IgD-negative memory B cell (primary cell): ENCODE measurements at regions not wholly inside any gene's neighbourhood (a gene's known extent, or its start where the extent isn't known, plus 50 kb on each side); places are given as distances from the start of the nearest gene placed in this dataset.
"Not testable (repeated sequence)": the region's sequence is repeated elsewhere in the genome, so short reads cannot be mapped to it uniquely, and the experiment has no call there.

Experiments
- H3K27ac Mint-ChIP-seq, 3 donors: one replicate each; pipeline ENCODE4 v1.8.0; 2020 to 2022; ENCODE audit warnings: mild to moderate bottlenecking in 3 of 3, mixed read lengths in 3 of 3, moderate library complexity in 1 of 3
- H3K27me3 Mint-ChIP-seq: one replicate; pipeline ENCODE4 v1.8.0; 2021; ENCODE audit warnings: mixed read lengths
- H3K36me3 Mint-ChIP-seq: one replicate; pipeline ENCODE4 v1.8.0; 2020; ENCODE audit warnings: mild to moderate bottlenecking, mixed read lengths
- H3K4me1 Mint-ChIP-seq, 3 donors: one replicate each; pipeline ENCODE4 v1.8.0; 2020 to 2022; ENCODE audit warnings: mixed read lengths in 3 of 3, mild to moderate bottlenecking in 1 of 3
- H3K4me3 Mint-ChIP-seq, 4 donors: one replicate each; pipeline ENCODE4 v1.8.0; 2020 to 2022; ENCODE audit warnings: mild to moderate bottlenecking in 4 of 4, mixed read lengths in 4 of 4, moderate library complexity in 3 of 4
- H3K9me3 Mint-ChIP-seq, 3 donors: one replicate each; pipeline ENCODE4 v1.8.0; 2020 to 2021; ENCODE audit warnings: mixed read lengths in 3 of 3, mild to moderate bottlenecking in 1 of 3

DNA sequence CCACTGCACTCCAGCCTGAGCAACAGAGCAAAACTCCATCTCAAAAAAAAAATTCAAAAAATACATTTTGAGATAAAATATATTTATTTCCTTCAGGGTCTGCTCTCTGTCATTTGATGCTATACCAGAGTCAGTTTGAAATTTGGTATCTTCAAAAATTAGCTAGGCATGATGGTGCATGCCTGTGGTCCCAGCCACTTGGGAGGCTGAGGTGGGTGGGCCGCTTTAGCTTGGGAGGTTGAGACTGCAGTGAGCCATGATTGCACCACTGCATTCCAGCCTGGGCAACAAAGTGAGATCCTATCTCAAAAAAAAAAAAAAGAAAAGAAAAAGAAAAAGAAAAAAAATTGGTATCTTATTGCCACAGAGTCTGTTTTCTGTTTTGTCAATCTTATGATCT, 305.4 kb upstream of the GLI3 start:
- not testable (repeated sequence) for H3K4me3 Mint-ChIP-seq, H3K27me3 Mint-ChIP-seq, H3K4me1 Mint-ChIP-seq, H3K36me3 Mint-ChIP-seq, H3K9me3 Mint-ChIP-seq, H3K27ac Mint-ChIP-seq

DNA sequence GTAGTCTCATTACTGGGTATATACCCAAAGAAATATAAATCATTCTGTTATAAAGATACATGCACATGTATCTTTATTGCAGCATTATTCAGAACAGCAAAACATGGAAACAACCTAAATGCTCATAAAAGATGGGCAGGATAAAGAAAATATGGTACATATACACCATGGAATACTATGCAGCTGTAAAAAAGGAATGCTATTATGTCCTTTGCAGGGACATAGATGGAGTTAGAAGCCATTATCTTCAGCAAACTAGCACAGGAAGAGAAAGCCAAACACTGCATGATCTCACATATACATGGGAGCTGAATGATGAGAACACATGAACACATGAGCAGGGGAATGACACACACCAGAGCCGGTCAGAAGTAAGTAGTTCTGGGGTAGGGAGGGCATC, 297.4 kb upstream of the GLI3 start:
- peaks cover 2% of the 10 kb centered on the region for H3K27me3 Mint-ChIP-seq
- no peak overlapping the region for H3K27ac Mint-ChIP-seq
- H3K4me3 Mint-ChIP-seq = no peak overlapping the region
- H3K9me3 Mint-ChIP-seq = peaks cover 1 to 7% (median 5%) of the 10 kb centered on the region in 3 donors
- no peaks in the 10 kb centered on the region for H3K4me1 Mint-ChIP-seq
- no peaks in the 10 kb centered on the region for H3K36me3 Mint-ChIP-seq

GRCh38 chr7:42527004-42527403, 290.0 kb upstream of the GLI3 start:
- H3K4me1 Mint-ChIP-seq = no peaks in the 10 kb centered on the region
- H3K9me3 Mint-ChIP-seq = peaks cover 0 to 17% (median 8%) of the 10 kb centered on the region in 3 donors
- no peaks in the 10 kb centered on the region for H3K36me3 Mint-ChIP-seq
- H3K4me3 Mint-ChIP-seq = no peak overlapping the region
- H3K27ac Mint-ChIP-seq = no peak overlapping the region
- peaks cover 1% of the 10 kb centered on the region for H3K27me3 Mint-ChIP-seq

DNA sequence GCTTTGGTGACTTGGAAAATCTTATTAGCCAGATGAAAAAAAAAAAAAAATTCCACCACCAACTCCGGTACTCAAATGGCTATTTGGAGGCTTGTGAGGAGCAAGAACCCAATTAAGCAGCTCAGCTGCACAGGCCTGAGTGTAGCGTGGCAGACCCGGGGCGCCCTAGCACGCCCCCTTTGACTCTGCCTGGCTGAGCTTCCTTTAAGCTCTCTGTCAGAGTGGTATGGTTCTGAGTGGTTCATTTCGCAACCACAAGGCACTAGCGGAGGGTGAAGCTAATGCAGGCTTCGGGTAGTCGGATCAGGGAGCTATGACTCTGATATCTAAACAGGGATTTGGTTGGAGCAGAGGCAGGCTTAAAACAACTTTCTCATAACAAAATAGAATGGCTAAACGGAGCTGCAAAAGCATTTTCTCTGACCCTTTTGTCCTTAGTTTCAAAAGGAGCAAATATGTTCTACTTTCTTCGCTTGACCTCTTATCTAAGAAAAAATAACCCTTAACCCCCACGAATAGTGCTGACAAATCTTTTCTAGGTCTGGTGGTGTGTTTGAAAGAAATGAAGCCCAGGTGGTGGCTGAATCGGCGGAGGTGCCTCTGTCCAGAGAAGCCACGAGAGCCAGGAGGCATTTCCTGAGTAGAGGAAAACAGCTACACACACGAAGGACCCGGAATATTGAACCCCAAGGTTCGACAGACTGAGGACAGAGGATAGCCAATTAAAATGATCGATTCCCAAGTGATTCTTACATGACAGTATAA, 285.4 kb upstream of the GLI3 start:
- no peak overlapping the region for H3K4me3 Mint-ChIP-seq
- no peak overlapping the region for H3K27ac Mint-ChIP-seq
- no peaks in the 10 kb centered on the region for H3K36me3 Mint-ChIP-seq
- H3K9me3 Mint-ChIP-seq = peaks cover 0 to 8% (median 4%) of the 10 kb centered on the region in 3 donors
- peaks cover 1% of the 10 kb centered on the region for H3K27me3 Mint-ChIP-seq
- no peaks in the 10 kb centered on the region for H3K4me1 Mint-ChIP-seq

DNA sequence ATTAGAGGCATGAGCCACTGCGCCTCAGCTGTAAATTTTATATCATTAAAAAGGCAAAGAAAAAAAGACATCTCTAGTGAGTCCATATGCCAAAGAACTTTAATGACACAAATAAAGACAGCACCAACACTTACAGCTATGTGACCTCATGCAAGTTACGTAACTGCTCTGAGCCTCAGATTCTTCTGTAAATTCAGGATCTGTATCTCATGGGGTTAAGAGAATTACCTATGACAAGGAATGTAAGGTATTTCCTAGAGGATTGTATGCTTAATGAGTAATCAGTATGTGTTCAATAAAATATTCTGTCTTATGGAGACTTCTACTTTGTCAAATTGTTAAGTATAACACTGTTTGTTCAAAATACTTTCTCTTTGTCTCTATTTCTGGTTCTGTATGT, 274.0 kb upstream of the GLI3 start:
- H3K36me3 Mint-ChIP-seq = peaks cover 6% of the 10 kb centered on the region
- H3K27me3 Mint-ChIP-seq = no peaks in the 10 kb centered on the region
- H3K4me1 Mint-ChIP-seq = no peaks in the 10 kb centered on the region
- no peak overlapping the region for H3K4me3 Mint-ChIP-seq
- peak overlapping the region in 1 of 3 donors; percentile 2 for H3K27ac Mint-ChIP-seq
- H3K9me3 Mint-ChIP-seq = peaks cover 1 to 5% (median 3%) of the 10 kb centered on the region in 3 donors

- peaks cover 2% of the 10 kb centered on the region for H3K36me3 Mint-ChIP-seq
Observed at GRCh38 chr7:42506097-42506496, 269.1 kb upstream of the GLI3 start.

GRCh38 chr7:42502022-42502421, 265.0 kb upstream of the GLI3 start:
- H3K4me1 Mint-ChIP-seq = no peaks in the 10 kb centered on the region
- H3K36me3 Mint-ChIP-seq = no peaks in the 10 kb centered on the region
- H3K4me3 Mint-ChIP-seq = no peak overlapping the region
- H3K27ac Mint-ChIP-seq = no peak overlapping the region
- H3K27me3 Mint-ChIP-seq = no peaks in the 10 kb centered on the region
- peaks cover 0 to 2% (median 0%) of the 10 kb centered on the region in 3 donors for H3K9me3 Mint-ChIP-seq

More at GRCh38 chr7:42506097-42506496, 269.1 kb upstream of the GLI3 start:
- H3K27ac Mint-ChIP-seq = no peak overlapping the region
- peaks cover under 1 to 3% (median 1%) of the 10 kb centered on the region in 3 donors for H3K9me3 Mint-ChIP-seq
- H3K4me3 Mint-ChIP-seq = no peak overlapping the region
- H3K4me1 Mint-ChIP-seq = no peaks in the 10 kb centered on the region
- H3K27me3 Mint-ChIP-seq = no peaks in the 10 kb centered on the region

DNA sequence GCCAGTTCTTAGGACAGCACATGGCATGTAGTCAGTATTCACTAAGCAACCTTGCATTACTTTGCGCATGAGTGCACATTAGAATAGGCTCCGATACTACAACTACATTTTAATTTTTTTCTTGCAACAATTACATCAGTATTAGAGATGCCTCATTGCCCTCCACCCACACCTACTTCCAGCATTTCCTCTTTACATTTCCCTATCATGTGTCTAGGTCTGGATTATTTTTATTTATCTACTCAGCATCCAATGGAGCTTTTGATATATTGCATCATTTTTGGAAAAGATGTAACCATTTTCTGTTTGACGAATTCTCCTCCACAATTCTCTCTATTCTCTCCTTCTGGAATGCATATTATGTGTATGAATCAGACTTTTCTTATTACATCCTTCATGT, 258.2 kb upstream of the GLI3 start:
- H3K4me1 Mint-ChIP-seq = no peaks in the 10 kb centered on the region
- H3K4me3 Mint-ChIP-seq = no peak overlapping the region
- peaks cover 1% of the 10 kb centered on the region for H3K36me3 Mint-ChIP-seq
- H3K9me3 Mint-ChIP-seq = peaks cover 0 to 4% (median 2%) of the 10 kb centered on the region in 3 donors
- H3K27me3 Mint-ChIP-seq = peaks cover 8% of the 10 kb centered on the region
- H3K27ac Mint-ChIP-seq = no peak overlapping the region

- Mint-ChIP-seq H3K36me3 (peaks cover 1% of the 10 kb centered on the region), H3K4me3 (no peak overlapping the region), H3K4me1 (no peaks in the 10 kb centered on the region)
Observed at GRCh38 chr7:42494736-42495135, 257.7 kb upstream of the GLI3 start.

DNA sequence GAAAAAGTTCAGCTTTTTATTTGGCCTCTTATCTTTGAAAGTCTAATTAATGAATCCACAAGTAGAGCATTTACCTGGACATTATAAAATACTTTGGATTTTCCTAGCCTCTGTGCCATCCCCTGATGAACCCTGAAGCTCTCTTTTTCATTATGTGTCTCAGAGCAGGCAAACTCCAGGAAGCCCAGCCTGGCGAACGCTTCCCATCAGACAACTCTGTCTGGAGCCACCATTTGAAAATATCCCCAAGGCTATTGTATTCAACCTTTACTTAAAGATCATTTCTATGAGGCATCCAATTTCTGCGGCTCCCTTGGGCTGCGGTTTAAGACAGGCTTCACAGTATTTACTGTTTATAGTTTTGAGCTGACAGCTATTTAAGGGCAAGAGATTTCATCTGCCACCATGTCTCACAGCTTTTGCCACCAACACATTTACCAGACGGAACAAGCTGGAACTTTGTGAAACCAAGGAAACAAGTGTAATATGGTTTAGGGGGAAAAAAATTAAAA, 257.2 kb upstream of the GLI3 start:
- H3K27ac Mint-ChIP-seq = no peak overlapping the region
- no peak overlapping the region for H3K4me3 Mint-ChIP-seq
- H3K36me3 Mint-ChIP-seq = peaks cover 1% of the 10 kb centered on the region
- peaks cover 8% of the 10 kb centered on the region for H3K27me3 Mint-ChIP-seq
- peaks cover 0 to 4% (median 2%) of the 10 kb centered on the region in 3 donors for H3K9me3 Mint-ChIP-seq
- no peaks in the 10 kb centered on the region for H3K4me1 Mint-ChIP-seq

More at GRCh38 chr7:42494736-42495135, 257.7 kb upstream of the GLI3 start:
- H3K27me3 Mint-ChIP-seq = peaks cover 8% of the 10 kb centered on the region
- H3K9me3 Mint-ChIP-seq = peaks cover 0 to 4% (median 2%) of the 10 kb centered on the region in 3 donors
- no peak overlapping the region for H3K27ac Mint-ChIP-seq

GRCh38 chr7:42493436-42494198, 256.6 kb upstream of the GLI3 start:
- H3K4me3 Mint-ChIP-seq = no peak overlapping the region
- H3K4me1 Mint-ChIP-seq = no peaks in the 10 kb centered on the region
- peaks cover 0 to 5% (median 0%) of the 10 kb centered on the region in 3 donors for H3K9me3 Mint-ChIP-seq
- peaks cover 1% of the 10 kb centered on the region for H3K36me3 Mint-ChIP-seq
- no peak overlapping the region for H3K27ac Mint-ChIP-seq
- peaks cover 8% of the 10 kb centered on the region for H3K27me3 Mint-ChIP-seq

- Mint-ChIP-seq H3K27ac (no peak overlapping the region), H3K4me1 (no peaks in the 10 kb centered on the region), H3K4me3 (no peak overlapping the region)
Observed at GRCh38 chr7:42492920-42493319, 255.9 kb upstream of the GLI3 start.

DNA sequence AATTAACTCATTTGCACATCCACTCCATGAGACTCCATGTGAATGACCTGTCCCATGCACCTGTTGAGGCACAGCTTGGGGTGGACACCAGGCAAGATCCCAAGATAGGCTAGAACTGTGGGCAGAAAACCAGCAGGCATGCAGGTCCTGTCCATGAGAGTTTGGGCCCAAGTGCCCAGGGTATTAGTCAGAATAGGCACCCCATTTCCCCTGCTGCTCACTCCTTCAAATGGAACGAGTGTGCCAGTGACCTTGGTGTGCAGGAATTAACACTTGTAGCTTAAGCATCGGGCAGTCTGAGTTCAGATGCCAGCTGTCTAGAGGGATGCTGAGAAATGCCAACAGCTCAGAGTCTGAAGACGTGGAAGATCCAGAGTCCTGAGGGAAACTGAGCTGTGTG, 254.1 kb upstream of the GLI3 start:
- Mint-ChIP-seq H3K4me1 (no peaks in the 10 kb centered on the region), H3K27ac (no peak overlapping the region), H3K4me3 (no peak overlapping the region), H3K27me3 (peaks cover 8% of the 10 kb centered on the region), H3K9me3 (peaks cover 0 to 8% (median 0%) of the 10 kb centered on the region in 3 donors), H3K36me3 (peaks cover 1% of the 10 kb centered on the region)

More at GRCh38 chr7:42492920-42493319, 255.9 kb upstream of the GLI3 start:
- Mint-ChIP-seq H3K36me3 (peaks cover 1% of the 10 kb centered on the region), H3K9me3 (peaks cover 0 to 8% (median 0%) of the 10 kb centered on the region in 3 donors), H3K27me3 (peaks cover 8% of the 10 kb centered on the region)

GRCh38 chr7:42489299-42489698, 252.3 kb upstream of the GLI3 start:
- Mint-ChIP-seq H3K9me3 (peaks cover 0 to 8% (median 0%) of the 10 kb centered on the region in 3 donors), H3K27me3 (peaks cover 5% of the 10 kb centered on the region), H3K27ac (no peak overlapping the region), H3K36me3 (peaks cover 1% of the 10 kb centered on the region), H3K4me1 (no peaks in the 10 kb centered on the region), H3K4me3 (no peak overlapping the region)

- Mint-ChIP-seq H3K27ac (no peak overlapping the region), H3K27me3 (no peaks in the 10 kb centered on the region), H3K4me3 (no peak overlapping the region), H3K36me3 (no peaks in the 10 kb centered on the region), H3K9me3 (peaks cover under 1 to 3% (median 2%) of the 10 kb centered on the region in 3 donors), H3K4me1 (no peaks in the 10 kb centered on the region)
Observed at GRCh38 chr7:42485301-42485766, 248.3 kb upstream of the GLI3 start.
